Bone marrow (tissue), 2 donors: ENCODE measurements at regions not wholly inside any gene's neighbourhood (a gene's known extent, or its start where the extent isn't known, plus 50 kb on each side); places are given as distances from the start of the nearest gene placed in this dataset.
"Not testable (repeated sequence)": the region's sequence is repeated elsewhere in the genome, so short reads cannot be mapped to it uniquely, and the experiment has no call there.

ENCODE experiments used
- DNase-seq, 2 donors: peaks; one replicate each; lab custom pipeline; 2025; lab: John Stamatoyannopoulos, UW

GRCh38 chr4:107562316-107562715 is 157.7 kb downstream of the PAPSS1 start:
- DNase-seq: no peak

GRCh38 chr4:107561481-107561880 is 158.6 kb downstream of the PAPSS1 start:
- no peak for DNase-seq

GRCh38 chr4:107559653-107560052 is 160.4 kb downstream of the PAPSS1 start:
- DNase-seq: no peak

- no peak for DNase-seq
These were observed 167.7 kb downstream of the PAPSS1 start for GRCh38 chr4:107552306-107552705.

- DNase-seq: no peak
These were observed 171.7 kb downstream of the PAPSS1 start for GRCh38 chr4:107548211-107548905.

- DNase-seq: no peak
These were observed 173.4 kb downstream of the PAPSS1 start for GRCh38 chr4:107546638-107547037.

- DNase-seq: no peak
These were observed 178.5 kb downstream of the PAPSS1 start for GRCh38 chr4:107541511-107541910.

GRCh38 chr4:107531927-107532326 is 188.1 kb downstream of the PAPSS1 start:
- no peak for DNase-seq

GRCh38 chr4:107520368-107520767 is 199.7 kb downstream of the PAPSS1 start:
- DNase-seq: no peak

GRCh38 chr4:107519053-107519452 is 201.0 kb downstream of the PAPSS1 start:
- no peak for DNase-seq

- no peak for DNase-seq
These were observed 202.0 kb downstream of the PAPSS1 start for GRCh38 chr4:107518076-107518475.

GRCh38 chr4:107512549-107512948 is 207.5 kb downstream of the PAPSS1 start:
- DNase-seq: no peak

GRCh38 chr4:107509615-107510014 is 210.4 kb downstream of the PAPSS1 start:
- DNase-seq: no peak

- DNase-seq: no peak
These were observed 219.5 kb downstream of the PAPSS1 start for GRCh38 chr4:107500551-107500950.

GRCh38 chr4:107497054-107497453 is 223.0 kb downstream of the PAPSS1 start:
- DNase-seq: no peak

- no peak for DNase-seq
These were observed 227.5 kb downstream of the PAPSS1 start for GRCh38 chr4:107492566-107492965.

GRCh38 chr4:107490116-107490515 is 229.9 kb downstream of the PAPSS1 start:
- no peak for DNase-seq

GRCh38 chr4:107483621-107484020 is 236.4 kb downstream of the PAPSS1 start:
- DNase-seq: not testable (repeated sequence)

- no peak for DNase-seq
These were observed 237.5 kb downstream of the PAPSS1 start for GRCh38 chr4:107482546-107482945.

GRCh38 chr4:107478327-107478980 is 241.6 kb downstream of the PAPSS1 start:
- no peak for DNase-seq

GRCh38 chr4:107473126-107473525 is 246.9 kb downstream of the PAPSS1 start:
- no peak for DNase-seq

GRCh38 chr4:107472265-107472948 is 247.6 kb downstream of the PAPSS1 start:
- DNase-seq: no peak

GRCh38 chr4:107470173-107470572 is 249.9 kb downstream of the PAPSS1 start:
- DNase-seq: no peak
